ENCODE measurements at regions not wholly inside any gene's neighbourhood (a gene's known extent, or its start where the extent isn't known, plus 50 kb on each side); places are given as distances from the start of the nearest gene placed in this dataset.
"Not testable (repeated sequence)": the region's sequence is repeated elsewhere in the genome, so short reads cannot be mapped to it uniquely, and the experiment has no call there.

- DNase-seq (ENCODE audit: low spot score), result no peak
Measured at GRCh38 chr1:38500891-38501290, 358.7 kb downstream of the RRAGC start.

DNA sequence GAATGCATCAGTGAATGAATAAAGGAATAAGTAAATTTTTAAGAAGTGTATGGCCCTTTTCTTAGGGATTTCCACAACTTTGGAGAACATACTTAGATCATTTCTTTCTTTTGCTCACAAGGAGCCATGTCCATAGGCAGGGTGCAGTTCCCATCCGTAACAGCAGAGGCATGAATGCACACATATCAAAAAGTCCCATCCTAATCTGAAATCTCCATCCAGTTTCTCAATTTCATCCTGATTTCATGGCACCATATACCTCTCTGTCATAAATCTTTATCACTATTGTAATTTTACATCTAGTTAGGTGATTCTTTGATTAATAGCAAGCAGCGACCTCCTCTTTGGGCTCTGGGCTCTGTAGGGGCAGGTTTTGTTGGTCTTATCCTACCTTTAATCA, 359.2 kb downstream of the RRAGC start:
- DNase-seq (ENCODE audit: low spot score), result no peak

DNA sequence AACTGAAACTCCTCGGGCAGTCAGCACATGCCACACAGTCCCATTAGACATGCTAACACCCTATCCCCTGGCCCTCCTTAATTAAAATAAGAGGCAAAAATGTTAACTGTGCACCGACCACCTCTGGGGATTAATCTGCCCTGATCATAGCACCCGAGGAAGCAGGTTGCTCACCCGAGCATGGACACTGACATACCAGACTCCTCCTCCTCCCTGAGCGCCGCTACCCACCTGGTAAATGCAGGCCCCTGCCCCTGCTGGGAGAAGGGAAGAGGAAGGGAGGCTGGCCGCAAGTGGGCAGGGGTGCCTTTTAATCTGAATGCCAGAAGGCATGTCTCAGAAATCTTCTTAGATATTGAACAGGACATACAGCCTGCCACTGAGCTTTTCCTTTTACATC, 360.9 kb downstream of the RRAGC start:
- DNase-seq (ENCODE audit: low spot score), result no peak

DNA sequence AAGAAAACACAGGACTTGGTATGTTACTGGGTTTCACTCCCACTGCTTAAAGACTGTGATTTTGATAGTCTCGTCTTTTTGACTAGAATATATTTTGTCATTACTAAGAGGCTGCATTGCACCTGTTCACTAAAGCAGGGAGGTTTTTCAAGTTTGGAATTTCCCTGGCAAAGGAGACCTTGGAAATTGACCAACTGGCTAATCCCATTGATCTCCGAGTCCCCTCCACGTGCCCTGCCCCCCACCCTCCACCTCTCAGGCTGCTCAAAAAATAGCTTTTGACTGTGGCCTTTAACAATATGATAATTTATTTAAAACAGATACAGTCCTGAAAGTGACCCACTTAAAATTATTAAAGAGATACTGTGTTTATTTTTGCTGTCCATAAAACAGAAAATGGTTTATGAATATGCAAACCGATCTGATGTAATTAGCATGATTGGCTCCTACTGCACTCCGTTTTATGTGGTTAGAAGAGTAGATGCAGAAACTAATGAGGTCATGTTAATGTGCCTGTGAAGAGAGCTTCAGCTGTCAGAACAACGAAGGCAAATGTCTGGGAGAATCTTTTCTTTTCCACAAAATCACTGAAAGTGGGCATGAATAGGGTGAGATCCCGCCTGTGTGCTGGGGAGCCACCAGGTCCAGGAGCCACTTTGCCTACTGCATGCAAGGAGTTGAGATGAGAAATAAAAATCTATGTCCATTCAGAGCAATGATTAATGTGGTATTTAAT, 361.5 kb downstream of the RRAGC start:
- DNase-seq (ENCODE audit: low spot score), result no peak

DNA sequence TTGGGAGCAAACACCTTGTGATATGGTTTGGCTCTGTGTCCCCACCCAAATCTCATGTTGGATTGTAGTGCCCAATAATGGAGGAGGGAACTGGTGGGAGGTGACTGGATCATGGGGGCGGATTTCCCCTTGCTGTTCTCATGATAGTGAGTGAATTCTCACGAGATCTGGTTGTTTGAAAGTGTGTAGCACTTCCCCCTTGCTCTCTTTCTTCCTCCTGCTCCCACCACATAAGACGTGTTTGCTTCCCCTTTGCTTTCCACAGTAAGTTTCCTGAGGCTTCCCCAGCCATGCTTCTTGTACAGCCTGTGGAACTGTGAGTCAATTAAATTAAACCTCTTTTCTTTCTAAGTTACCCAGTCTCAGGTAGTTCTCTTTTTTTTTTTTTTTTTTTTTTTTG, 366.3 kb downstream of the RRAGC start:
- not testable (repeated sequence) for DNase-seq (ENCODE audit: low spot score)

DNA sequence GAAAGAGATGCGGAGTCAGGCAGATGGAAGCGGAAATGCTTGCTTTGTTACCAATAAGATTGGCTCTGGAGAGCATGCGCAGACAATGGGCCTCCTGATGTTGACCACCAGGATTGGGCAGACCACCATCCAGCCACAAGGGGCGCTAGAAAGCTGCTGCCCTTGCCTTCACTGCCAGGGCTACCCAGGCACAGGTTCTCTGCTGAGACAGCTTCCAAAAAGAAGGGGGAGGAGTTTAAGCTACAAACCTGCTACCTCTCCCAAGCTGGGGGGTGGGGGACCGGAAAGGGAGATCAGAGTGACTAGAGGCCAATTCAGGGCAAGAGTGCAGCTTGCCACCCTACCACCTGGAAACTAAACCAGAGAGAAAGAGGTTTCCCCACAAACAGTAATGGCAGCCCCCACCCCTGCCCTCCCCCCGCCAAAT, 369.7 kb downstream of the RRAGC start:
- peak; percentile 78 for DNase-seq (ENCODE audit: low spot score)

DNA sequence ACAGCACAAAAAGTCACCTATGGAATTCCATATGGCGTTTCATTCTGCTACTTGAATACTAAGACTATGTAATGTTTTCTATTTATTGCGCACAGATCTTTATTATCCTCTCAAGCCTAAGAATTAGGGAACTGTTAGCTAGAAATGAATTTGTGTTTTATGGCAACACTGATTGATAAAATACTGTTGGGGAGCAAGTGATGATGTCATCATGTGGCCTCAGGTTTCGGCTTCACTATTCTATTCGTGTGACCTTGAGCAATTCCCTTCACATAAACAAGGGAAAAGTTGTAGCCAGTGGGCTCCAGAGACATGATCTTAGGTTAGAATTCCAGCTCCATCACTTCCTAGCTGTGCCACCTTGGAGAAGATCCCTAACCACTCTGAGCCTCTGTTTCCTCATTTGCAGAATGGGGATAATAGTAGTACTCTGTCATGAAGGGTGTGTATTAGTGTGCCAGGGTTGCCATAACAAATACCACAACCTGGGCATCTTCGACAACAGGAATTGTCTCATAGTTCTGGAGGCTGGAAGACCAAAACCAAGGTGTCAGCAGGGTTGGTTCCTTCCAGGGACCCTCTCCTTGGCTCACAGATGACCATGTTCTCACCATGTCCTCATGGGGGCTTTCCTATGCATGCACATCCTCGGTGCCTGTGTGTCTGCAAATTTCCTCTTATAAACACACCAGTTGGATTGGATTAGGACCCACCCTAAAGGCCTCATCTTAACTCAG, 371.2 kb downstream of the RRAGC start:
- DNase-seq (ENCODE audit: low spot score), result no peak

GRCh38 chr1:38487396-38487795, 372.2 kb downstream of the RRAGC start:
- DNase-seq (ENCODE audit: low spot score), result no peak

GRCh38 chr1:38486085-38486484, 373.5 kb downstream of the RRAGC start:
- DNase-seq (ENCODE audit: low spot score), result no peak

- no peak for DNase-seq (ENCODE audit: low spot score)
Measured at GRCh38 chr1:38481871-38482826, 377.4 kb downstream of the RRAGC start.

DNA sequence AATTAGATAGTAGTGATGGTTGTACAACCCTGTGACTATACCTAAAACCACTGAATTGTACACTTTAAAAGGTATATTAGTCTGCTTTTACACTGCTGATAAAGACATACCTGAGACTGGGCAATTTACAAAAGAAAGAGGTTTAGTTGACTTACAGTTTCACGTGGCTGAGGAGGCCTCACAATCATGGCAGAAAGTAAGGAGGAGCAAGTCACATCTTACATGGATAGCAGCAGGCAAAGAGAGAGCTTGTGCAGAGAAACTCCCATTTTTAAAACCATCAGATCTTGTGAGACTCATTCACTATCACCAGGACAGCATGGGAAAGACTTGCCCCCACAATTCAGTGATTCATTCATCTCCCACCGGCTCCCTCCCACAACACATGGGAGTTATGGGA, 379.9 kb downstream of the RRAGC start:
- not testable (repeated sequence) for DNase-seq (ENCODE audit: low spot score)

GRCh38 chr1:38477811-38478210, 381.8 kb downstream of the RRAGC start:
- DNase-seq (ENCODE audit: low spot score), result no peak

DNA sequence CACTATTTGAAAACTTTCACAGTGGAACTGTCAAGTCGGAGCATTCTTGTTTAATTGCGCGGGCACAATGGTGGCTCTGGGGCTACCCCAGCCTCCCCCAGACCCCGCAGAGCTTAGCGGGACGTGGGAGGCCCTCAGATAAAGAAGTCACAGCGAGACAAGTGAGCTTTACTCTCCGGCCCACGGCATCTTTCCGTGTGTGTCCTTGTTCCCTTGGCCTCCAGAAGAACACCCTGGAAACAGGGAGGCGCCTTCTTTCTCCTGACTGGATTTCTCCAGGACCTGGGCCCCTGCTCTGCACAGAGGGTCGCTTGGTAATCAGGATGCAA, 382.8 kb downstream of the RRAGC start:
- no peak for DNase-seq (ENCODE audit: low spot score)

DNA sequence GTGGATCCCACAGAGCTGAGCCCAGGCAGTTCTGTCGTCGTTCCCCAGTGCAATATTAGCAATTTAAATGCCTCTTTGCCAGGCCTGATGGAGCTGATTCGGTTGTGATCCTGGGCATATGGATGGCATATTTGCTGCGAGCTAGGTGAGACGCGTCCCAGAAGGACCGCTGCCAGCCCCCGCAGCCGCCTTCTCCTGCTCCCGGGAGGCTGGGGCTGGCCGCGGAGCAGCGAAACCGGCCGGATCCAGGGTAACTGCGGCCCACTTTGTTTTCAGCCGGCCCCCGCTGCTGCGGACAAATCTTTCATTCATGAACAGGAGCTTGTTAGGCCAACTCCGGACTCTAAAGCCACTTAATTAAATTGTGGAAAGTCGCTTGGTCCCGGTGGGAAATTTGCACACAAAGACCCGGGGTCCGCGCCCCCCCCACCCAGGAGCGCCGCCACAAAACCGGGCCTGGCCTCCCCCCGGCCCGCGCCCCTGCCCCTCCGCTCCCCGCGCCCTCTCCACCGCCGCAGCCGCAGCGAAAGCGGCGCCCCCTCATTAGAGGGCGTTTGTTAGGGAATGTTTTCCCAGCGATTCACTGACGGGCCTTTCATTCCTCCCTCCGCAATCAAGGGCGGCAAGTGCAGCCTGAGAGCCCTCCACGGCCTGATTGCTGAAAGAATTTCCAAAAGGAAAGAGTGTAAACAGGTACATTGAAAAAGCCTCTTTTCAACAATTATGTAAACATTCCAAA, 383.3 kb downstream of the RRAGC start:
- no peak for DNase-seq (ENCODE audit: low spot score)

GRCh38 chr1:38475624-38476005, 384.0 kb downstream of the RRAGC start:
- DNase-seq (ENCODE audit: low spot score), result no peak

DNA sequence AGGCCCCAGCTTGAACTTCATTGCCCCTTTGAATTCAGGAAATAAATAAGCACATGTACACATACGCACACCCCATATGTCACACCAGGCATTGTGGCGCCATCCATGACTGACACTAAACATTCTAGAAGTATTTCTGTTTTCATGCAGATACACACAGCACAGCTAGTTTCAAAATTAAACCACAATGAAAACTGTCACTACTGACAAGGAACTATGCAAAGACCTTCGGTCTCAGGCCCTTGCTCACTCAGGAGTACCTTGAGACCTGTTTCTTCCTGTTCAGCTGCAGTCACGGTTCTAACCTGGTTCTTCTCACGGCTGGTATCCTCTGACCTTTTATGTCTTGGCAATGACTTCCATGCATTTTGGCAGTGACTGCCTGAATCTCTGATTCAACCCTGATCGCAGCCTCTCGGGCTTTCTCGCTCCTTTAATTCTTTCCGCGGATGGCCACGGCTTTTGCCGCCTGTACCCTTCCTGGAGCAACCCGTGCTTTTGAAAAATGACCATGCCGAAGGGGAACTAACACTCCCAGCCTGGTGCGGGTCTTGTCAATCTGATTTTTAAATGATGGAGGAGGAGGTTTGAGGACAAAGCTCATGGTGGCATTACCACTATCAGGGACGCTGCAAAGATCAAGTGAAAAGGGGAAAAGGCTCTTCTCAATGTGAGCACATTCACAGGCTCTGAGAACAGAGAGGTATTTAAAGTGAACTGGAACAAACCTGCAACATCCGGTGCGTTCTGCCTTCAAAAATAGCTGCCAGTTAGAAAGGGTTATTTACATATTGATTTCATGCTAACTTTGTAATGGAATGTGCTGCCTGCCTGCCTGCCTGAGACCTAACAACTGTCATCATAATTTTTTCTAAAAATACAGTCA, 384.6 kb downstream of the RRAGC start:
- DNase-seq (ENCODE audit: low spot score), result no peak

DNA sequence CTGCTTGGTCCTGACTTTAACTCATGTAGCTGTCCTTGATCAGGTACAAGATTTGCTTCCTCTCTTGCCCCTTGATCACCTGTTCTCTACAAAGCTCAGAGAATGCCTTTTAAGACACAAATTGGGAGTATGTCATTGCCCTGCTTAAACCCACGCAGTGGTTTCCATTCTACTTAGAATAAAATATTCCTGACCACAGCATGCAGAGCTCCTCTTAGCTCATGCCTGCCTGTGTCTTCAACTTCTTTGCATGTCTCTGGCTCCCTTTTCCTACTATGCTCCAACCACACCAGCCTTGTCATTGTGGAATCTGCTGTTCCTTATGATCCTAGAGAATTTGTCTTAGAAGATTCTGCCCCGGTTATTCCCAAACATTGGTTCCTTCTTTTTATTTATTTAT, 393.1 kb downstream of the RRAGC start:
- no peak for DNase-seq (ENCODE audit: low spot score)

GRCh38 chr1:38465460-38465859, 394.1 kb downstream of the RRAGC start:
- no peak for DNase-seq (ENCODE audit: low spot score)

DNA sequence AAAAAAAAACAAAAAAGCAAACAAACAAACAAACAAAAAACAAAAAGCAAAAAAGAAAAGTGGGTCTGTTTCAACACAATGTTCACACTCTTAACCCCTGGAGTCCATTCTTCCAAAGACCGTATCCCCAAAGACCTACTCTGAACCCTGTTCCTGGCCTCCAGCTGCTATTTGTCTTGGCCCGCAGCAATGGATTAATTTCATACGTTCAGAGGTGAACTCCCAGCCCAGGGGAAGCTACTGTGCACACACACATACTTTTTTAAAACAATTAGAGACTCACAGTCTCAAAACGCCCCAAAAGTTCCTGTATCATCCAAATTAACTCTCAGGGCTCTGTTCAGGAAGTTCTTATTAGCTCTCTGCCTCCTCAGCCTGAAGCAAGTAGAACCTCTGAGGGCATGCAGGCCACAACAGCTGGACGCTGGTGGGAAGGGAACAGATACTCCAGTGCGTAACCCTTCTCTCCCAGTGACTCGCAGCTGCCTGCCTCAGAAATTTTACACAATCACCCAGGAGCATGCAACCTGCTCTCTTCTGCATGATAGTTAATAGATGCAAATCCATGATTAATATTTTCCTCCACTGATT, 395.4 kb downstream of the RRAGC start:
- DNase-seq (ENCODE audit: low spot score), result no peak

- DNase-seq (ENCODE audit: low spot score), result no peak
Measured at GRCh38 chr1:38463074-38463473, 396.5 kb downstream of the RRAGC start.

DNA sequence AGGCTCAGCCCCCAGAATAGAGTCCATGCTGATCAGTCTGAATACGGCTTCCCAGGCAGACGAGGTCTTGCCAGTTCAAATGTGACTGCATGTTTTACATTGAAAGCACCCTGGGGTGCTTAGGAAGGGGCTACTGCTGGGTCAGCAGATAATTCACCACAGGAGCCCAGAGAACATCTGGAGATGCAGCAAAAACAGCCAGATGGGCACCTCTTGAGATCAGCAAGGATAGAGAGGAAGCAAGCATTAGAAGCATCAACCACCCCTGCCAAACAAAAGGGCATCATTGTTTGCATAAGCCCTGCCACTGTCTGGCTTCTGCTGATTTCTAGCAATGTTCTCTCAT, 403.1 kb downstream of the RRAGC start:
- no peak for DNase-seq (ENCODE audit: low spot score)
